Pancreas (tissue), 10 donors: ENCODE measurements at regions not wholly inside any gene's neighbourhood (a gene's known extent, or its start where the extent isn't known, plus 50 kb on each side); places are given as distances from the start of the nearest gene placed in this dataset.

Experiments used
- ATAC-seq, 4 donors: fragments of 200-7000 bp; cut with Tn5 transposase; one replicate each; pipeline versions ENCODE4 v1.8.0 to v1.9.1; 2020; ENCODE audit warnings: mild to moderate bottlenecking in 4 of 4, moderate library complexity in 4 of 4
- DNase-seq, 6 donors: peaks; one replicate each; pipeline ENCODE4 v3.0.0-alpha.2; 2020
- FAIRE-seq: peaks from 2 replicates; lab custom pipeline; 2012; peaks lifted over from hg19 to GRCh38; lab: Jason Lieb, UNC
- H3K27ac ChIP-seq, 4 donors: fragments of 200-600 bp; sonication (generic); 1 replicate in 3 of 4; 2 replicates in 1 of 4; pipeline versions ENCODE4 v1.5.0 to v1.8.0; 2020
- H3K27me3 ChIP-seq, 4 donors: fragments of 200-600 bp; one replicate each; pipeline ENCODE4 v1.8.0; 2021
- H3K36me3 ChIP-seq, 3 donors: fragments of 200-600 bp; sonication (generic) in 1 of 3; one replicate each; pipeline versions ENCODE4 v1.5.0 to v1.8.0; 2020 to 2021
- H3K4me1 ChIP-seq, 3 donors: fragments of 200-600 bp; one replicate each; pipeline ENCODE4 v1.8.0; 2021
- H3K4me3 ChIP-seq, 4 donors: fragments of 200-600 bp; sonication (generic) in 2 of 4; one replicate each; pipeline versions ENCODE4 v1.5.0 to v1.8.0; 2020 to 2021
- H3K9me3 ChIP-seq, 4 donors: fragments of 200-600 bp; one replicate each; pipeline ENCODE4 v1.8.0; 2021
- WGBS, 2 donors: extraction: QIAGEN DNeasy Blood & Tissue Kit; methylation state at CpG; one replicate each; pipeline ENCODE4 v1.1.7; 2013; 5-methylcytosine and 5-hydroxymethylcytosine counted together
- intact Hi-C, 3 donors: fragments of 100-400 bp; cut with DNase I; formaldehyde crosslinking; loops; one replicate each; pipeline versions ENCODE4 v1.11.1 to v1.14.2; 2022
- TF ChIP-seq, protein P1 (sequence below), 4 donors: fragments of 200-600 bp; sonication (generic) in 3 of 4; IDR thresholded peaks; one replicate each; pipeline versions ENCODE4 v1.5.0 to v1.8.0; 2021; ENCODE audit warnings: antibody characterized with exemption in 4 of 4
- donor health status: healthy with polysubstance abuse.
- donor health status: DM: no; HTN: no; CAD: no; lungs with moderate emphysema.
- donor health status: DM: no; HTN: no; CAD: no.
- donor health status: control.
- donor health status: control.
- donor health status: Bipolar disorder and iron deficiency.
- donor health status: DM: yes; HTN: yes; CAD: no.
- donor health status: DM: no; HTN: no; CAD: no.
- donor health status: DM: no; HTN: no; CAD: no.
- donor health status: DM: yes; HTN: yes; CAD: no.

DNA sequence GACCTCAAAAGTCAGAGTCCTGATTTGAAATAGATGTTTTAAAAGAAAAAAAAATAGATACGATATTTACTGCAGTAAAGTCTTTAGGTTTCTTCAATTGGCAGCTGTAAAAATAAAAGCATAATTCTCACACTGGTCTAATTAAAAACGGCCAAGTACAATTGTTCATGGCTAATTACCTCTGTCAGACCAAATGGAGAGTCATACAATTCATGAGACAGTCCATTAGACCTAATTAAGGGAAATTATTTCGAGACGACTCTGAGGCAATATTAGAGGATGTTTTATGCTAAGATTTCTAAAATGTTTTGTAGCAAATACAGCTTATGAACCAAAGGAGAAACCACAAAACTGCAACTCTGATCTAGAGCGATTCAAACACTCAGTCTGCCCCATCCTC, 131.3 kb downstream of the PHLDA1 start:
- TF ChIP-seq, protein P1, sequence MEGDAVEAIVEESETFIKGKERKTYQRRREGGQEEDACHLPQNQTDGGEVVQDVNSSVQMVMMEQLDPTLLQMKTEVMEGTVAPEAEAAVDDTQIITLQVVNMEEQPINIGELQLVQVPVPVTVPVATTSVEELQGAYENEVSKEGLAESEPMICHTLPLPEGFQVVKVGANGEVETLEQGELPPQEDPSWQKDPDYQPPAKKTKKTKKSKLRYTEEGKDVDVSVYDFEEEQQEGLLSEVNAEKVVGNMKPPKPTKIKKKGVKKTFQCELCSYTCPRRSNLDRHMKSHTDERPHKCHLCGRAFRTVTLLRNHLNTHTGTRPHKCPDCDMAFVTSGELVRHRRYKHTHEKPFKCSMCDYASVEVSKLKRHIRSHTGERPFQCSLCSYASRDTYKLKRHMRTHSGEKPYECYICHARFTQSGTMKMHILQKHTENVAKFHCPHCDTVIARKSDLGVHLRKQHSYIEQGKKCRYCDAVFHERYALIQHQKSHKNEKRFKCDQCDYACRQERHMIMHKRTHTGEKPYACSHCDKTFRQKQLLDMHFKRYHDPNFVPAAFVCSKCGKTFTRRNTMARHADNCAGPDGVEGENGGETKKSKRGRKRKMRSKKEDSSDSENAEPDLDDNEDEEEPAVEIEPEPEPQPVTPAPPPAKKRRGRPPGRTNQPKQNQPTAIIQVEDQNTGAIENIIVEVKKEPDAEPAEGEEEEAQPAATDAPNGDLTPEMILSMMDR (IDR thresholded peaks at IDR 0.05) = no peak
- no peaks in the 10 kb centered on the region for H3K36me3 ChIP-seq
- H3K4me3 ChIP-seq = no peak overlapping the region
- FAIRE-seq (no peak), DNase-seq (no peak), ATAC-seq (no peak)
- 79 to 82% methylated on average over 5 of the region's 5 CpGs for WGBS, 2 donors
- H3K4me1 ChIP-seq = no peaks in the 10 kb centered on the region
- intact Hi-C loops = no loop called here
- H3K27ac ChIP-seq = no peak overlapping the region
- no peaks in the 10 kb centered on the region for H3K27me3 ChIP-seq
- no peaks in the 10 kb centered on the region for H3K9me3 ChIP-seq

DNA sequence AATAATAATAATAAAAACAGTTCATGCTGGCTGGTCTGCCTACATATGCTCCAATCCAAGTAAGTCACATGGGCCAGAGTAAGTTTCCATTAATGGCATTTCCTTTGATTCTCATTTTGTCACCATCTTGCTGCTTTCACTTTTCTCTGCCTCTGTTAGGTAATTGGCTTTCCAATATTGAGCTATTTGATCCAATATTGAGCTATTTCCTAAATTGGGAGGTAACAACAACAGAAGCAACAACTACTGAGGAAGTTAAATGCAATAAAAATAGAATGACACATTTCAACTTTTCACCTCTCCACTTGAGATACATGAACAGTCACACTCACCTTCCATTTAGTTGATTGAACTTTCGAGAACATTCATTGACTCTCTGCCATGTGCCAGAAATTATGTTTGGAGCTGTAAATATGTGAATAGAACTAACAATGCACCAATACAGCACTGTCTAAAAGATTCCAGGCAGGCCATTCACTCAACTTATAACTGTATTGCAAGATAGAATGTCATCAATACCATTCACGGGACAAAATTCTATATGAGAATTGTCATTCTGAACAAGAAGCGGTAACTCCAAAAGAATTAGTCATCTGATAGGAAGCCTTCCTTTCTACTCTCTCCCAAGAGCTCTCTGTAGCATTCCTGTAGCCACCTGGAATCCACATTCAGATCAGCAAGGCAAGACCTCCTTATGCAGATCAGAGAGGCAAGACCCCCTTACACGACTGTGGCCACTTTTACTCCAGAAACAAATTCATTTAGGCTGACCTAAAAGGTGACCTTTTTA, 136.4 kb downstream of the PHLDA1 start:
- FAIRE-seq (no peak), ATAC-seq (no peak), DNase-seq (no peak)
- TF ChIP-seq, protein P1 (IDR thresholded peaks at IDR 0.05) = no peak
- Histone ChIP-seq H3K27ac (no peak overlapping the region), H3K4me3 (no peak overlapping the region), H3K9me3 (no peaks in the 10 kb centered on the region), H3K36me3 (no peaks in the 10 kb centered on the region), H3K4me1 (no peaks in the 10 kb centered on the region), H3K27me3 (no peaks in the 10 kb centered on the region)
- WGBS, 2 donors = 93 to 95% methylated on average over 4 of the region's 4 CpGs
- intact Hi-C loops = no loop called here

DNA sequence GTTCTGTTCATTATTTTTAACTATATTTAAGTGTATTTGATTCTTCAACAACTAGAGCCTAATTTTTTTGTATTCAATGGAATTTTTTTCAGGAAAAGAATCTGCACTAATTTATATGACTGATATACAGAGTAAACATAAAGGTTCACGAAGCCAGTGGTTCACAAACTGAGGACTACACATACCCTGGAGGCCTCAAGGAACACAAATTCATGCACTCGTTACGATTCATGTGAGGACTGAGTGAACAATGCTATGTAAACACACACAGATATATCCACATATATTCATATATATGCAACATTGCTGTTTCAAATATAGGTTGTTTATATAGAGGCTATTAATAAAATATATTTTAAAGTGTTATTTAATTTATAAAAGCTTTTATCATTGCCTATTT, 137.8 kb downstream of the PHLDA1 start:
- Histone ChIP-seq H3K9me3 (no peaks in the 10 kb centered on the region), H3K36me3 (no peaks in the 10 kb centered on the region), H3K4me3 (no peak overlapping the region), H3K27ac (no peak overlapping the region), H3K4me1 (no peaks in the 10 kb centered on the region), H3K27me3 (no peaks in the 10 kb centered on the region)
- WGBS, 2 donors = 92 to 95% methylated on average over 3 of the region's 3 CpGs
- intact Hi-C loops = no loop called here
- no peak for DNase-seq
- no peak for ATAC-seq
- no peak for FAIRE-seq
- TF ChIP-seq, protein P1 (IDR thresholded peaks at IDR 0.05) = no peak

DNA sequence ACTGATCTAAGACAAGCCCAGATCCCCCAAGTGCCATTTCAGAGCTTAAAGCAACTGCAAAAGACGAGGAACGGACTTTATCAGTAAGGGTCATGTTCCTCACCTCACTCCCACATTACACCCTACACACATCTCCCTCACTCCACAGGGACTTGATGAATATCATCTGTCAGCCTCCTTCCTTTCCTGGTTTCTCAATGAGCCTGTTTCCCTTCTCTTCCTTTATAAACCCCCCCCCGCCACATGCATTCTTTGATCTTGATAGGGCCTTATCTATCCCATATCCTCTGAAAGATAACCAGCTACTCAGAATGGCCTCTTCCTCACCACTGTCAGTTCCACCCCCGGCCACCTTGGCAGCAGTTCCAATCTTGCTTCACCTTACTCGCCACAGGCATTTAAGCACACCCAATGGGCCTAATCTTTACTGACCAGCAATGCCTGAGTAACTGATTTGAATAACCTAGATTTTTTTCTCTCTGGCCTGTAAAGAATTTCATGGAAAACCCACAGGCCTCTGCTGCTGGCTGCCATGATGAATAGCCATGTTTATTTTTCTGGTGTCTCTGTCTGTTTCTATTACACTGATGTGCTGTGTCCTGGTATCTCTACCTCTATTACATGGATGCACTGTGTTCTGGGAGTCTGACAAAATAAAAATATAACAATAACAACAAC, 138.7 kb downstream of the PHLDA1 start:
- no peaks in the 10 kb centered on the region for H3K9me3 ChIP-seq
- no peaks in the 10 kb centered on the region for H3K4me1 ChIP-seq
- no peaks in the 10 kb centered on the region for H3K36me3 ChIP-seq
- H3K27me3 ChIP-seq = no peaks in the 10 kb centered on the region
- FAIRE-seq (no peak), DNase-seq (no peak), ATAC-seq (no peak)
- H3K4me3 ChIP-seq = no peak overlapping the region
- no peak overlapping the region for H3K27ac ChIP-seq
- TF ChIP-seq, protein P1 (IDR thresholded peaks at IDR 0.05) = no peak
- WGBS, 2 donors = 85 to 86% methylated on average over 5 of the region's 5 CpGs
- intact Hi-C loops = no loop called here

DNA sequence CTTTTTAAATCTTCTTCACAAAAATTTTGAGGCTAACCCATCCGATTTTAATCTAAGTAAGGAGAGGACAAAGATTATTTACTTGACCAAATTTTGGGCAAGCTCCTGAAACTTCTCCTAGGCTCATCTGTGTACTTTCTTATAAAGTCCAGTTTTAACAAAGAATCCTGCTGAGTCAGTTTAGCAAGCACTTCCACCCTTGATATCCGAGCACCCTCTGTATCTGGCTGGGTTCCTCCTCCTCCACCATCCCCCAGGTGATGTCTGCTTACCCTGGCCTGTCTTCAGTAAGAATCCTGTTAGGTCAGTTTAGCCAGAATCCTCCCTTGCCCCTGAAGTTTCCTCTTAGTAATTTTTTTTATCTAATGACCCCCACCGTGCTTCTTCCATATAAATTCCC, 140.5 kb downstream of the PHLDA1 start:
- no peaks in the 10 kb centered on the region for H3K27me3 ChIP-seq
- no peak overlapping the region for H3K4me3 ChIP-seq
- ATAC-seq = peak in 2 of 4 donors; percentile 55 to 62
- no peak overlapping the region for H3K27ac ChIP-seq
- FAIRE-seq = no peak
- no peaks in the 10 kb centered on the region for H3K9me3 ChIP-seq
- H3K4me1 ChIP-seq = no peaks in the 10 kb centered on the region
- 51 to 58% methylated on average over 3 of the region's 3 CpGs for WGBS, 2 donors
- H3K36me3 ChIP-seq = no peaks in the 10 kb centered on the region
- DNase-seq = no peak
- intact Hi-C loops = no loop called here
- TF ChIP-seq, protein P1 (IDR thresholded peaks at IDR 0.05) = no peak
